ENCODE measurements at regions not wholly inside any gene's neighbourhood (a gene's known extent, or its start where the extent isn't known, plus 50 kb on each side); places are given as distances from the start of the nearest gene placed in this dataset.

DNA sequence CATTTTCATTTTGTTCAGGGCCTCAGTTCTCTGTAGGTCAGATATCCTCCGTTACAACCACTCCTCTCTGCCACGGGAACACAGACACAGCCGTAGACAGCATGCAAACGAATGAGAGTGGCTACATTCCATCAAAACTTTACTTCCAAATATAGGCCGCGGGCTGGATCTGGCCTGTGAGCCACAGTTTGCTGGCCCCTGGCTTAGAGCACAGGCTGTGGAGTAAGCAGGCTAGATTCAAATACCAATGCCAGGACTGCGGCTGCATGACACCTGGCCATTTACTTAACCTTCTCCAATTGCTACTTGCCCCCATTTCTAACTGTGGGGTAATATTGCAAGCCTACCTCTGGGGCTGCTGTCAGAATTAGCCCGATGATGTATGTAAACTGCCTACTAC is 325.8 kb upstream of the POU3F3 start:
- DNase-seq (ENCODE audit: low spot score), result no peak

DNA sequence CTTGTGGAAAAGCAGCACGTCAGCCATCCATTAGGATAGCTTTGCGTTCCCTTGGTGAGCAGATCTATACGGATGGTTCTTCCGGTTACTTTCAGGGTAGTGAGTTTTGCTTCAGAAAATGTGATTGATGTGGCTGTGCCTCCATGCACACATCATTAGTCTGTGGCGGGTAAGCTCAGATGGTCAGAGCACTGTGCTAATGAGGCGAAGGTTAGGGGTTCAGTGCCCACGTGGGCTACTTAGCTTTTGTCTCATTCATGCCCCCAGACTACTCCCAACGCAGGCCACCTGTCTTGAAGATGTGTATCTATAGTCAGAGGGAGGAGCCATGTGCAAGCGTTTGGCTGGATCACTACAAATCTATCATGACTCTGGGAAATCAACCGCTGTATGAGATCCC is 322.8 kb upstream of the POU3F3 start:
- no peak for DNase-seq (ENCODE audit: low spot score)

DNA sequence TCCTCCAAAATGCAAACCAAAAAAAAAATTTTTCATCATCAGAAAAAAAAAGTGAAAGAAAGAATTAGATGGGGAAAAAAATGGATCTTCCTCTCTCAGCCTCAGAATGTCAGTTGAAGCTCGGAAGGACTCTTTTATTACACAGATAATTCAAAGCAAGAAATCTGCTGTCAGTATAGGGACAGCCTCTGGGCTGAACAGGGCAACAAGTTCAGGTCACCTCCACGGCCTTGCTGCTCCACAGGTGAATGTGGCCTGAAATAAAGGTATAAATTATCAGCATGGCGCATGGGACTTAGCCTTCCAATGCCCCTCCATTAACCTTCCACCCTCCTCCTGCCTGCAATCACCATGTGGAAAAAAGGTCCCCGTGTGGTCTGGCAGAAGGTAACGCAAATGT is 316.8 kb upstream of the POU3F3 start:
- no peak for DNase-seq (ENCODE audit: low spot score)

DNA sequence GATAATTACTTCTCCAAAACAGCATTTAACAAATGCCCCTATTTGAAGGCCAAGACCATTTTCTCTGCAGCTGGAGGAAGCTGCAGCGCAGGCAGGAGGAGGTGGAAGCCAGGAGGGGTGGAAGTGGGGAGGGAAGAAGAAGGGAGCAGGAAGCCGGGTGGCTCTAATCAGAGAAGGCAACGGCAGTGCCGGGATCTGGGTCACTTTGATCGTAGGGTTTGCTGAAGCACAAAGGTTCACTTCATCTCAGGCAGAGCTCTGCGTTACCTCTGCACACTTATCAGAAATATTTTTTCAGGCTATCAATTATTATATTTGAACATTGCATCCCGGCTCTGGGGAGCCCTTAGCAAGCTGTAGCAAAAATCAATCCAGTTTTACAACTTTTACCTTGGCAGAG is 315.8 kb upstream of the POU3F3 start:
- DNase-seq (ENCODE audit: low spot score), result no peak

DNA sequence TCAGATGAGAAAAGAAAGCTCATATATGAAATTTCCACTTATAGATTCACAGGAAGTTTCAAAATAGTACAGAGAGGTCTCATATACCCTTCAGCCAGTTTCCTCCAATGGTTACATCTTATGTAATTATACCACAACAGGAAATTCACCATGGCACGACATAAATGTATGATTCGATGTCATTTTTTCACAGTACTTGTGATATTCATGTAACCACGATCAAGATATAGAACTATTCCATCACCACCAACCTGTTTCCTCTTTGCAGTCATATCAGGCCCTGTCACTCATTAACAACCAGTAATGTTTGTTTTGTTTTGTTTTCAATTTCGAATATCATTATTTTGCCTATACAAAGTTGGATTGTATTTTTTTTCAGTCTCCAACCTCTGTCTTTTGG is 314.3 kb upstream of the POU3F3 start:
- DNase-seq (ENCODE audit: low spot score), result no peak

DNA sequence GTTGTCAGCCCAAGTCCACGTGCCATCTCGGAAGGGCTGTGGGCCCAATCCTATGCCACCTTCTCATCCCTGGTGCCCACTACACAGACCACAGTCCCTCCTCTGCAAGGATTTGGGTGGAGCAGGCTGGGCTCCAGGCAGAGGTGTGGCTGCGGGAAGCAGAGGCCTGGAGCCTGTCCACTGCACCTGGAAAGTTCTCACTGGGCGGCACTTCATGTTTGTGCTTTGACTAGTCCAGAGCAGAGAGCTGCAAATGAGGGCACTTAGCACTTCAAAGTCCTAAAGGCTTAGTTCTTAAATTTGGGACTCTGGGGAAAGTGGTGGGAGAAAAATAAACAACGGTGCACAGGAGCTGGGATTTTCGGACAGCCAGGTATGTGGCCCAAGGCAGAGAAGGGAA is 308.9 kb upstream of the POU3F3 start:
- no peak for DNase-seq (ENCODE audit: low spot score)

DNA sequence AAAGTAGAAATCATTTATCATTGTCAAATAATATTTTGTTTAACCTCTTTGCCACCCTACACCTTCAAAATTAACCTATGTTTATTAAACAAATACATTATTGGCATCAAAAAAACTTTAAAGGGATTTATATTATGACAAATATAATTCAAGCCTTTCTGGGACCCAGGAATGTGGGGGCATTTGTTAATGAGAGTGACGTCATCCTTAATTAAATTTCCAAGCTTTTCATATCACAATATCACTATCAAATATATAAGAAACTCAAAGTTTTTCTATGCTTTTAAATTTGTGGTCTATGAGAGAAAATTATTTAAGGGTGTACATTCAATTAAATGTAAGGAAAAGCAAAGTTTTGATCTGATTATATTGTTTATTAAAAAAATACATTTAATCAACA is 307.4 kb upstream of the POU3F3 start:
- no peak for DNase-seq (ENCODE audit: low spot score)

DNA sequence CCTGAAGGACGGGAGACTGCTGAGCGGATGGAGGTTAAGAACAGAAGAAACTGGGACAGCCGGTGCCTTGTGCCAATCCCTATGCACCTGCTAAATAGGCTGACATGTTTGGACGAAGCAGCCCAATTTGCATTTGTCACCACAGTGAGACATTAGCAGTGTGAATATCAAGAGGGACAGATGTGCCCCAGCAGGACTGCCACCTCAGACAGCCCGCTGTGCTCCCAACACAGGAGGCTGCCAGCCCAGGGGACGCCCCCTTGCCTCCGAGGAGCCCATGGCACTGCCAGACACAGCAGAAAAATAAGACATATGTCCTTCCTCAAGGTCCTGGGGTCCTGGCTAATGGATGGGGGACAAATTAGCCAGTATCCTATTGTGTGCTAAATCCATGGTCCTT is 306.7 kb upstream of the POU3F3 start:
- no peak for DNase-seq (ENCODE audit: low spot score)

DNA sequence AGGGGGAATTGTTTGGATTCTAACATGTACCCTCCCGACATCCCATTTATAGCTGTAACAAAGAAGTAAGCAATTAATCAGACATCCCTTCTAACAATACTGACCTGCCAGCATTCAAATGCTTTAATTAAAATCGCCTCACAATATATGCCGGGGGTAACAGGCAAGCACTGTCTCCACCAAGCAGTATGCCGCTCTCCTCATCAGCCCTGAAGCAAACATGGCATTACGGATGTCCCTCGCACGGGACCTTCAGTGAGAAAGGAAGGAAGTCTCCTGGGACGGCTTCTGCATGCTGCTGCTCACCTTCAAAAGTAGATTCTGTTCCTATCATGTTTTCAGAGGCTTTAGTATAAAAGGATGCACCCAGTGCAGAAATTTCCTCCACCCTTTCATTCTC is 292.7 kb upstream of the POU3F3 start:
- no peak for DNase-seq (ENCODE audit: low spot score)

DNA sequence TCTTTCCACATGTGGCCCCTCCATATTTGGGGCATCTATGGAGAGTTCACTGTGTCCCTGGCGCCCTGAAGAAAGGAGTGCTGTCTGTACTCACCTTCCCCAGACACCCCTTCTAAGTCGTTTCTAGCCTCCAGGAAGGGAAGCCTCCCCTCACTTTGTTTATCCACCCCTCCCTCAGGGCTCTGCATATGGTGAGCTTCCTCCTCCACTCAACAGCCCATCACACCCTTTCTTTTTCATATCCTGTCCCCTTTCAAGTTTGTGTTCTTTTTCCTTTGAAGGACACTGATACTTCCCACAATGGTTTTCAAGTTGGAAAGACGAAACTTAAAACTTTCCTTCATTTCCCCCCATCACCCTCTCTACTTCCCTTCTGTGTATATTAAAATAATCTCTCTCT is 291.4 kb upstream of the POU3F3 start:
- no peak for DNase-seq (ENCODE audit: low spot score)

DNA sequence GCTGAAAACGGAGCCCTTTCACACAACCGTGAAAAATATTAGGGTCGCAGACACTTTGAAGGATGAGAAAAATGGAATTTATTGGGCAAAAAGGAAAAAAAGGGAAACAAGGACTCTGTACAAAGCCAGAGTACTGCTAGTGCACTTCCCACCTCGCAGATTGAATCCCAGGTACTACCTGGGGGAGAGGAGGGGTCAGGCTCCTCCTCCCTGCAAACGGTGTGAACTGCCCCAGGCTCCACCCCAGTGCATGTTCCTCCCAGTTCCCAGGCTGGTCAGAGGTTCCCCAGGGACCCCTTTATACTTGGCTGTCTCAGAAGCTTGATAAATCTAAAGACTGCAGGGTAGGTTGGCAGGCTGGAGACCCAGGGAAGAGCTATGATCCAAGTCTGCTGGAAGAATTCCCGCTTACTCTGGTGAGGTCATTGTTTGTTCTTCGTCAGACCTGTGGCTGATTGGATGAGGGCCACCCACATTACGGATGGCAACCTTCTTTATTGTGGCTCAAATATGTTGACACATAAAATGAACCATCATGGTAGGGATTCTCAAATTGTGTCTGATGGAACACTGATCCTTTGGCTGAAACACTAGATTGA is 290.4 kb upstream of the POU3F3 start:
- DNase-seq (ENCODE audit: low spot score), result no peak

DNA sequence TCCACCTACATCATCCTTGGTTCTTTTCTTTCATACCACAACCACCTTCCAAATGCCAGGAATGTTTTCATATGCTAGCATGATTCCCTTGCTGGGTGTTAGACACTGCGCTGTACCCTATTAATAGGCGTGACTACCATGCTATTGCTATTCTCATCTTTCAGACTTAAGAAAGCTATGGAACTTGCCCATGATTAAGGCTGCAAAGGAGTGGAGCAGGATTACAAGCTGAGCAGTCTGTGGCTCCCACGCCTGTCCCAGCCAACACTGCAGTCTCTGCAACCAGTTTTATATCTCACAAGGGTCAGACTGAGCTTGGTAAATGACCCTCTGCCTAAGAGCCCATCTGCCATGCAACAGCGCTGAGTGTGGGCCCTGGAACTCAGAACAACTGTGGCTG is 285.7 kb upstream of the POU3F3 start:
- no peak for DNase-seq (ENCODE audit: low spot score)

DNA sequence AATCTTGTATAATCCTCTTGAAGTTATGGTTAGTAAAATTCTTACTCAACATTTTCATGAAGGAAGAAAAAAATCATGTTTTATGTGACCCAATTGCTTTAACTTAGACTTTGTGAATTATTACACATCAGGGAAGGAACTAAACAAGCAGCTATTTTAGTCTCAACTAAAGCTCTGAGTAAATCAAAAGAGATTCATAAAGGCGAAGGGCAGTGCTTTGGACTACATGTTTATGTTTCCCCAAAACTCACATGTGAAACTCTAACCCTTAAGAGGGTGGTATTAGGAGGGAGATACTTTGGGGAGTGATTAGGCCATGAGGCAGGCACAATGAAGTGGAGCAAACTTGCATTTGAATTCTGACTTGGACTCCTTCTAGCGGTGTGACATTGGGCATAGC is 283.7 kb upstream of the POU3F3 start:
- DNase-seq (ENCODE audit: low spot score), result no peak

DNA sequence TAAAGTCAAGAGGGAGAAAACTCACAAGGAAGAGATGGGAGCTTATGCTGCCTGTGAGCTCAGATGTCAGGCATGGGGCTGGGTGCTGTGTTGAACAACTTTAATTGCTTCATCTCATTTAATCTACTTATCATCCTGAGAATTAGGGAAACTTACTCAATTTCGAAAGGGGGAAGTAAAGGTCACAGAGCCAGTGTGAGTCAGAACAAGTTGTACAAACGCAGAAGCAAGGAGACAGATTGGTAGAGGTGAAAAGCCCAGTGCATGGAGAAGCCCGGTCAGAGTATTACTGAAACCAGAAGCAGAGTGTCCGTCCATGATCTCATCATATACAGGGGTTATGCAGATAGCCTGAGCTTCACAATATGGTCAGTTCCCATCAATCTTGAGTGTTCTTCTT is 281.1 kb upstream of the POU3F3 start:
- DNase-seq (ENCODE audit: low spot score), result no peak

DNA sequence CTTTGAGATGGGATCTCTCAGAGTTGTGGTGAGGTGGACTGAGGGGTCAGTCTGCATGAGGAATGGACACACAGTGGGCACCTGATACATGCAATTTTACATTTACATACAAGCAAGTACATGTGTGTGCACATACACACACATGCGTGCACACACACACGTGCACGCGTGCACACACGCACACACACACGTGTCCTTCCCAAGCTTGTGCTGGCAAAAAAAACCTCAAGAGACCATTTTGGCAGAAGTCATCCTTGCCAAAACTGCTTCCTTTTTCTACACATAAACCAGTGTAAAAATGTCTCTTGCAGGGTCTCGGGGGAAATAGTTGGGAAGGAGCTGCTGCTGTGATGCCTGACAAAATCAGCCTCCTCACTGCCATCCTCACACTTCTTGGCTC is 279.5 kb upstream of the POU3F3 start:
- no peak for DNase-seq (ENCODE audit: low spot score)

DNA sequence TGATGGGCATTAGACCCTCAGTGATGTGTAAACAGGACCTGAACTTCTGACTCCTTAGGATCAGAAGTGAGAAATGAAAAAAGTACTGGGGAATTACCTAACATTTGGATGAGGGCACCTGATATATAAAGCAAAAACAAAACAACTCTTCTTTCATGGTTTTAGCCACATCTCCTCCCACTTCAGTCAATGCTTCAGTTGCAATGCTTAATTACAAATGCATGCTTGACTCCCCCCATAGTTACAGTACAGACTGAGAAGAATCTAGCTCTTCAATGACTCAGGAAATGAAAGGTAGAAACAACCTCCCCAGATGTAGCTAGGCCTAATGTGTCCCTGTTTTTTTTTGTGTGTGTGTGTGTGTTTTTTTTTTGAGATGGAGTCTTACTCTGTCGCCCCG is 276.8 kb upstream of the POU3F3 start:
- DNase-seq (ENCODE audit: low spot score), result no peak

DNA sequence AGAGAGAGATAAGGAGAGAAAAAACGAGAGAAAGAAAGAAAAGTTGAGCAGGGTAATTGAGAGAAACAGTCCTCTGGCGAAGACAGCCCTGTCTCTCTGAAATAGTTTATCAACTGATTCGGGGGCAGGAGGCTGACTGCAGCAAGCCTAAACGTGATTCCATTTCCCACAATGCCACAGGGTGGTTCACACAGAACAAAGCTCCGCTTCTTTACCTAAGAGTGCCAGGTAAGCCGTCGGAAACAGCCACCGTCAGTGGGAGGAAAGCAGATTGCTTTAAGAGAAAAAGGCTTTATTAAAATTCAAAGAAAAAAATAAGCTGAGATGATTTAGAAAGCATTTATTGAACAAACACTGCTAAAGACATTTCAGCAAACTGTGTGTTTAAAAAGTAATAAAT is 271.4 kb upstream of the POU3F3 start:
- DNase-seq (ENCODE audit: low spot score), result no peak

DNA sequence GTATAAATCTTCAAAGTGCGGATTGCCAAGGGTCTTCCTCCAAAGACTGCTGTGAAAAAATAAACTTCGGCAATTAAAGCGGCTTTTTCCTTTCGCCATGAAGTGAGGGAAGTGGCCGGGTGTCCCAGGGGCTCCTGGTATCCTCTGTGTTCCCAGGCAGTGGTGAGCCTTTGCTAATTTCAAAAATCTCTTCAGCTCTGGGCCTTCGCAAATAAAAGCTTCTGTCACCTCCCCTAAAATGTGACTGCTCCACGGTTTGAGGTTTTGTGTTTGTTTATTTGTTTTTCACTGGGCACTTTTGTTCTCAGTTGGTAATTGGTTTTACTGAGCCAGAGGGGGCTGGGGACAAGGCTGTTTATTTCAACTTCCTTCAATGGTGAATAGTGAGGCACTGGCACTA is 270.1 kb upstream of the POU3F3 start:
- DNase-seq (ENCODE audit: low spot score), result no peak

DNA sequence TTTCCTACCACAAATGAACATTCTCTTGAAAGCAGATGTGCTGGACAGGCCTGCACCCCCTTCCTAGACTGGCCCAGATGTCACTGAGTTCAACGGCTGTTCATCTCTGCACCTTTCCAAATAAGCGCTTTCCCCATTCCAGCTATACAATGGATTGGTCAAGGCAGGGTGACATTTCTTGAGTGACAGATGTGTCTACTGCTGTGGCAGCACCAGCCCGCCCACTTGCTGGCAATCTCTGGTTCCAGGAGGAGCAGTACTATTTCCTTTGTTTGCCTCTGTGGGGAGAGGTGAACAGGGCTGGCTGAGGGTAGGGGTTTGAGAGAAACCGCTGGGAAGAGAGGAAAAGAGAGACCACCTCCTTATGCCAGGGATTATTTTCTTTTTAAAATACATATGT is 269.5 kb upstream of the POU3F3 start:
- no peak for DNase-seq (ENCODE audit: low spot score)

DNA sequence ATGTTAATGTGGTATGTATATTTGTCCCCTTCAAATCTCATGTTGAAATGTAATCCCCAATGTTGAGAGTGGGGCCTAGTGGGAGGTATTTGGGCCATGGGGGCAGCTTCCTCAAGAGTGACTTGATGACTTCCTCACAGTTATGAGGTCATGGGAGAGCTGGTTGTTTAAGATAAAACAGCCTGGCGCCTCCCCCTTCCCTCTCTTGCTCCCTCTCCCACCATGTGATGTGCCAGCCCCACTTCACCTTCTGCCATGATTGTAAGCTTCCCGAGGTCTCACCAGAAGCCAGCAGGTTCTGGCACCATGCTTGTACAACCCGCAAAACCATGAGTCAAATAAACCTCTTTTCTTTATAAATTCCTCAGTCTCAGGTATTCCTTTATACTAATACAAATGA is 258.3 kb upstream of the POU3F3 start:
- no peak for DNase-seq (ENCODE audit: low spot score)

DNA sequence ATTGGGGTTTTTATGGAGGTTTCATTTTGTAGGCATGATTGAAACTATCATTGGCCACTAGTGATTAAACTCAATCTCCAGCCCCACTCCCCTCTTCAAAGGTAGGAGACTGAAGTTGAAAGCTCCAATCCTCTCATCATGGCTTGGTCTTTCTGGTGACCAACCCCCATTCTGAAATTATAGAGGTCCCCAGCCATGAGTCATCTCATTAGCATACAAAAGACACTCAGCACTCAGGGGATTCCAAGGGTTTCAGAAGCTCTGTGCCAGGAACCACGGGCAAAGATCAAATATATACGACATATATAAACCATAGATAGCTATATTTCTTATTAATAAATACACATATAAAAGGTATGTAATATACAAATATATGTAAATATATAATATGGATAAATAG is 256.0 kb upstream of the POU3F3 start:
- DNase-seq (ENCODE audit: low spot score), result no peak

DNA sequence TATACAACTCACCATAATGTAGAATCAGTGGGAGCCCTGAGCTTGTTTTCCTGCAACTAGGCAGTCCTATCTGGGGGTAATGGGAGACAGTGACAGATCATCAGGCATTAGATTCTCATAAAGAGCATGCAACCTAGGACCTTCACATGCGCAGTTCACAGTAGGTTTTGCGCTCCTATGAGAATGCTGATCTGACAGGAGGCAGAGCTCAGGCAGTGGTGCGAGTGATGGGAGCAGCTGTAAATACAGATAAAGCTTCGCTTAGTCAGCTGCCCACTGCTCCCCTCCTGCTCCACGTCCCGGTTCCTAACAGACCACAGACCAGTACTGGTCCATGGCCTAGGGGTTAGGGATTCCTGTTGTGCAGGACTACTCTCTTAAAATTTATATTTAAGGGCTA is 255.3 kb upstream of the POU3F3 start:
- no peak for DNase-seq (ENCODE audit: low spot score)

DNA sequence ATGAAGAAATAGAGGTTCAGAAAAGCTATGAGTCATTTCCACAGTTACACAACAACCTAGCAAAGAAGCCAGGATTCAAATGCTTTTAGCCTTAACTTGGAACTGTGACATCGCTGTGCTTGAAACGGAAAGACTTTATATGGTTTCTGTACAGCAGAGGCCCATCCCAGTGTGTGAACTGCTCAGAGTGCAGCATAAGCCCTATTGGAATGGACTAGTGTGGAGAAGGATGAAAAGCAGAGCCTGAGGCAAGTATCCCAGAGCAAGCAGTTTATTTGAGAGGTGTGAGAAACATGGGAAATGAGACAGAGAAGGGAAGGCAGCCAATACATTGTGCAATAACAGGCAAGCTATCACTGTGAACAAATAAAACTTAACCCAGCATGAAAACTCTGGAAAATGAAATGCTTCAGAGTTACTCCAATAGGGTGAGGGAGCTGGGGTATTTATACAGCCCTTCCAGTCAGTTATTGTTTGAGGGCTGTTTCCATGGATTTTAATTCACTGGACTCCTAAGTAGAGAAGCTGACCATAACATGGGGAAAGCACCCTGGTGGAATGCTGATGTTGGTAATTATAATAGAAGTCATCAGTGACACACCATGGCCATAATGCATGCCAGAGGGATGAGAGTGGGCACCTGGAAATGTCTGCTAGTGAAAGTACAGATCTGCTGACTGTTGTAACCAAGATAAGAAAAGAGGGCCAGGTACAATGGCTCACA is 254.0 kb upstream of the POU3F3 start:
- no peak for DNase-seq (ENCODE audit: low spot score)

DNA sequence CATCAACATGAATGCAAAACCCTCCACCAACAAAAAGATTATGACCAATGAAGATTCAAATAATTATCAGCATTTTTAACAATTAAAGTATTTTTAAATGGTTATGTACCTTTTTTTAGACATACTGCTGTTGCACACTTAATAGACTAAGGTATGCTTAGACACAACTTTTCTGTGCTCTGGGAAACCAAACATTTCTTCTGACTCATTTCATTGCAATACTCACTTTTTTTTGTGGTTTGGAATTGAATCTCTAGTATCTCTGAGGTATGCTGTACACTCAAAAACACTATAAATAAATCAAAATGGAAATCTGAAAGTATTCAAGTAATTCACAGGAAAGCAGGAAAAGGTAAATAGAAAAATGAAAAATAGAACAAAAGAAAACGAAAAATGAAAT is 247.9 kb upstream of the POU3F3 start:
- DNase-seq (ENCODE audit: low spot score), result no peak
